ENCODE measurements at regions not wholly inside any gene's neighbourhood (a gene's known extent, or its start where the extent isn't known, plus 50 kb on each side); places are given as distances from the start of the nearest gene placed in this dataset.

GRCh38 chr5:2902186-2902585 lies 150.7 kb upstream of the IRX2 start:
- H3K9me2 ChIP-seq (replicated peaks; ENCODE audit: low read length), result no peaks in the 10 kb centered on the region
- no peak overlapping the region for H3K4me3 ChIP-seq (ENCODE audit: low read length)
- no TSS peak for BruUV-seq (replicated peaks)
- ChIA-PET POLR2A (ENCODE audit: unreplicated experiment) (no interaction called here), CTCF (no interaction called here)
- TF ChIP-seq CTCF (conservative IDR thresholded peaks at IDR 0.05; ENCODE audit: low read depth, low read length), result no peak
- TF ChIP-seq EZH2phosphoT487 (IDR thresholded peaks at IDR 0.05; ENCODE audit: borderline replicate concordance, low read length), result no peak
- no peak for TF ChIP-seq EZH2 (IDR thresholded peaks at IDR 0.05; ENCODE audit: low read length, unreplicated experiment)
- H3K36me3 ChIP-seq (ENCODE audit: low read depth, low read length), result no peaks in the 10 kb centered on the region
- no peaks in the 10 kb centered on the region for H3K79me2 ChIP-seq (ENCODE audit: low read length)
- H3K27ac ChIP-seq (ENCODE audit: low read length), result no peak overlapping the region
- no peak overlapping the region for H2AFZ ChIP-seq (ENCODE audit: low read length)
- no peaks in the 10 kb centered on the region for H3K4me1 ChIP-seq (ENCODE audit: insufficient read depth, low read length)
- intact Hi-C loops (cut with micrococcal nuclease), result no loop called here
- H3K4me2 ChIP-seq (ENCODE audit: low read length), result no peak overlapping the region
- no peak overlapping the region for H3K9ac ChIP-seq (ENCODE audit: low read length)
- ATAC-seq, result no peak
- no peak for DNase-seq
- peaks cover 11% of the 10 kb centered on the region for H3K27me3 ChIP-seq (ENCODE audit: low read length)
- H4K20me1 ChIP-seq (ENCODE audit: low read length), result no peaks in the 10 kb centered on the region
- H3F3A ChIP-seq (ENCODE audit: low read length, unreplicated experiment), result no peaks in the 10 kb centered on the region
- 0 out of 2 replicates have a peak, but pooled peaks cover 3% of the 10 kb centered on the region for H3K9me3 ChIP-seq (ENCODE audit: low read length)

- POLR2A ChIA-PET (ENCODE audit: unreplicated experiment), result no interaction called here
- H3K27ac ChIP-seq (ENCODE audit: low read length), result no peak overlapping the region
- 0 out of 2 replicates have a peak, but pooled peaks cover 3% of the 10 kb centered on the region for H3K9me3 ChIP-seq (ENCODE audit: low read length)
- no TSS peak for BruUV-seq (replicated peaks)
- TF ChIP-seq CTCF (conservative IDR thresholded peaks at IDR 0.05; ENCODE audit: low read depth, low read length), result no peak
- TF ChIP-seq EZH2phosphoT487 (IDR thresholded peaks at IDR 0.05; ENCODE audit: borderline replicate concordance, low read length), result no peak
- TF ChIP-seq EZH2 (IDR thresholded peaks at IDR 0.05; ENCODE audit: low read length, unreplicated experiment), result no peak
- no peak for DNase-seq
- CTCF ChIA-PET, result no interaction called here
- H3K79me2 ChIP-seq (ENCODE audit: low read length), result no peaks in the 10 kb centered on the region
- no peak overlapping the region for H2AFZ ChIP-seq (ENCODE audit: low read length)
- no peak for ATAC-seq
- H3K4me1 ChIP-seq (ENCODE audit: insufficient read depth, low read length), result no peaks in the 10 kb centered on the region
- H4K20me1 ChIP-seq (ENCODE audit: low read length), result no peaks in the 10 kb centered on the region
- H3K9ac ChIP-seq (ENCODE audit: low read length), result no peak overlapping the region
- no peaks in the 10 kb centered on the region for H3K36me3 ChIP-seq (ENCODE audit: low read depth, low read length)
- no peak overlapping the region for H3K4me3 ChIP-seq (ENCODE audit: low read length)
- no peak overlapping the region for H3K4me2 ChIP-seq (ENCODE audit: low read length)
- H3K27me3 ChIP-seq (ENCODE audit: low read length), result peaks cover 11% of the 10 kb centered on the region
- no peaks in the 10 kb centered on the region for H3K9me2 ChIP-seq (replicated peaks; ENCODE audit: low read length)
- no peaks in the 10 kb centered on the region for H3F3A ChIP-seq (ENCODE audit: low read length, unreplicated experiment)
- intact Hi-C loops (cut with micrococcal nuclease), result no loop called here
Measured at GRCh38 chr5:2901511-2901910, 150.0 kb upstream of the IRX2 start.

- TF ChIP-seq CTCF (conservative IDR thresholded peaks at IDR 0.05; ENCODE audit: low read depth, low read length), result no peak
- no peak for TF ChIP-seq EZH2phosphoT487 (IDR thresholded peaks at IDR 0.05; ENCODE audit: borderline replicate concordance, low read length)
- TF ChIP-seq EZH2 (IDR thresholded peaks at IDR 0.05; ENCODE audit: low read length, unreplicated experiment), result no peak
- H3F3A ChIP-seq (ENCODE audit: low read length, unreplicated experiment), result no peaks in the 10 kb centered on the region
- H3K27ac ChIP-seq (ENCODE audit: low read length), result no peak overlapping the region
- intact Hi-C loops (cut with micrococcal nuclease), result no loop called here
- no peak overlapping the region for H3K4me2 ChIP-seq (ENCODE audit: low read length)
- no peak overlapping the region for H2AFZ ChIP-seq (ENCODE audit: low read length)
- H3K79me2 ChIP-seq (ENCODE audit: low read length), result no peaks in the 10 kb centered on the region
- DNase-seq (no peak), ATAC-seq (no peak)
- no peaks in the 10 kb centered on the region for H3K4me1 ChIP-seq (ENCODE audit: insufficient read depth, low read length)
- POLR2A ChIA-PET (ENCODE audit: unreplicated experiment), result no interaction called here
- BruUV-seq (replicated peaks), result no TSS peak
- peaks cover 11% of the 10 kb centered on the region for H3K27me3 ChIP-seq (ENCODE audit: low read length)
- no peaks in the 10 kb centered on the region for H3K9me2 ChIP-seq (replicated peaks; ENCODE audit: low read length)
- CTCF ChIA-PET, result no interaction called here
- no peaks in the 10 kb centered on the region for H4K20me1 ChIP-seq (ENCODE audit: low read length)
- no peak overlapping the region for H3K4me3 ChIP-seq (ENCODE audit: low read length)
- 0 out of 2 replicates have a peak, but pooled peaks cover 3% of the 10 kb centered on the region for H3K9me3 ChIP-seq (ENCODE audit: low read length)
- H3K9ac ChIP-seq (ENCODE audit: low read length), result no peak overlapping the region
- H3K36me3 ChIP-seq (ENCODE audit: low read depth, low read length), result no peaks in the 10 kb centered on the region
Measured at GRCh38 chr5:2901096-2901495, 149.6 kb upstream of the IRX2 start.
